ENCODE measurements at regions not wholly inside any gene's neighbourhood (a gene's known extent, or its start where the extent isn't known, plus 50 kb on each side); places are given as distances from the start of the nearest gene placed in this dataset.

DNA sequence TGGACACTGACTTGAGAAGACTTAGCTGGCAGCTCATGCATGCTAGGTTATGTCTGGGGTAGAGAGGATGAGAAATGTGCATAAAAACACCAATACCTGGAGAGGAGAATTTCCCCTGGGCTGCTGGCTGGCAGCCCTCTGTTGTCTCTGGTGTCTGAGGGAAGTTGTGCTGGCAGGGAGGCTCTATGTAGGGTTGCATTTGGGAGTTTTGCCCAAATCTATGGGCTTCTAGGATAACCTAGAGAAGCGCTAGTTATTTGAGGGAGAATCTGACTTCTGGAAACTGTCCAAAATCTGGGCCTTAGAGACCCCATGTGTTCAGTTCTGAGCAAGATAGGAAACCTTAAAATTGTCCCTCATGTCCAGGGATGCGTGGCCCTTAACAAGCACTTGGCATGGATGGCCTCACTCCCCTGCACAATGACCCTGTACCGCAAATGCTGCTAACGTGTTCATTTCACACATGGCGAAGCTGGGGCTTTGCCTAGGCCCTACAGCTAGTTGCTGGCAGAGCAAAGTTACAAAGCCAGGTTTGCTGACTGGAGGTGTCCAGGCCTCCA is 70.3 kb upstream of the ATP2B2 start:
- H3K4me3 ChIP-seq (ENCODE audit: insufficient read depth, low read depth, low read length): no peak overlapping the region
- H3K36me3 ChIP-seq (replicated peaks; ENCODE audit: control insufficient read depth, insufficient read depth, low read length): no peaks in the 10 kb centered on the region
- DNase-seq: no peak
- no peaks in the 10 kb centered on the region for H3K27me3 ChIP-seq (ENCODE audit: control insufficient read depth, insufficient read depth, low read length)

DNA sequence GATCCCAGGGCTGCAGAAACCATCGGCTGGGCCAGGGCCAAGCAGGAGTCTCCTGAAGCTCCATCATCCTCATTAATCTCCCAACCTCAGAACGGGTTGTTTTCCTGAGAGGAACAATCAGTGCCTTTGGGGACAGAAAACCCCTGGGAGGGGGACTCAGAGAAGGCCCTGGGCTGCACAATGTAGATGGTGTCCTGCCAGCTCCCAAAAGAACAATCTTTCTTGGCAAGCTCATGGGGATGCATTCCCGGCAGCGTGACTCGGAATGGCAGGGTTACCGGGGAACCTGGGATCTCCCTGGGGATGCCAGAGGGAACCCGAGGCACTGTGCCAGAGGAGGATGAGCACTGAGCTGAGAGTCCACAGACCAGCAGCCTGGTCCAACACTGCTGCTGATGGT is 72.1 kb upstream of the ATP2B2 start:
- H3K27me3 ChIP-seq (ENCODE audit: control insufficient read depth, insufficient read depth, low read length): no peaks in the 10 kb centered on the region
- no peak overlapping the region for H3K4me3 ChIP-seq (ENCODE audit: insufficient read depth, low read depth, low read length)
- no peak for DNase-seq

DNA sequence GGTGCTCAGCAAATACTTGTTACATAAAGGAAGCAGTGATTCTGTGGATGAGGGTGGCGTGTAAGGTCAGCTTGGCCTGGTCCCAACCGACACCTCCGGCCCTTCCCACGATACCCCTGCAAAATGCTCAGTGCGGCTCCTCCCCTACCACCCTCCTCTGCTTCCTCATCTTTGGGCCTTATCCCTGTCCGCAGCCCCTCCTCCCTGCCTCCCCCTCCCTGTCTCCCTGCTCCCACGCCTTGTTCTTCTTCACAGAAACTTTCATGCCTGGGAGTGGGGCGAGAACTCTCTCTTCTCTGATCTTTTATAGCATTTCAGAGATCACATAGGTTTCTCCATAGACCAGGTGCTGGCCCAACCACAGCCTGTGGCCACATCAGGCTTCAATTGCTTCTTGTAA is 75.0 kb upstream of the ATP2B2 start:
- Histone ChIP-seq H3K4me3 (ENCODE audit: insufficient read depth, low read depth, low read length) (no peak overlapping the region), H3K27me3 (ENCODE audit: control insufficient read depth, insufficient read depth, low read length) (no peaks in the 10 kb centered on the region), H3K36me3 (replicated peaks; ENCODE audit: control insufficient read depth, insufficient read depth, low read length) (no peaks in the 10 kb centered on the region)
- DNase-seq: no peak

More for the DNA sequence above, 72.1 kb upstream of the ATP2B2 start:
- H3K36me3 ChIP-seq (replicated peaks; ENCODE audit: control insufficient read depth, insufficient read depth, low read length): no peaks in the 10 kb centered on the region

DNA sequence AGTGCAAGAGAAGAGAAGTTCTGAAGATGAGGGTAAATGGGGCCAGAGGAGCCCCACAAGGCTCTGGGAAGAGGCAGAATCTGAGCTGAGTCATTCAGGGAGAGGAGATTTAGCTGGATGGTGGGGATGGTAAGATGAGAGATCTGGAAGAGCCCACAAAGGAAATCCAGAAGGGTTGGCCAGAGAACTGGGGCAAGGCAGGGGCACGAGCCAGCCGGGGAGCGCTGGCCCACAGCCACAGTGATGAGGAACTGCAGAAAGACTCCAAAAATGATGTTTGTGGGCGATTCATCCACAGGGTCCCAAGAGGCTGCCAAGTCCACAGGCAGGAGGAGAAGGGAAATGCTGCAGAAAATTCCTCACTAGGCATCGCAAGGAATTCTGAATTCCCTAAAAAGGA is 75.9 kb upstream of the ATP2B2 start:
- no peak overlapping the region for H3K4me3 ChIP-seq (ENCODE audit: insufficient read depth, low read depth, low read length)
- no peak for DNase-seq
- H3K27me3 ChIP-seq (ENCODE audit: control insufficient read depth, insufficient read depth, low read length): no peaks in the 10 kb centered on the region; the same call in 1 of the 2 replicates
- no peaks in the 10 kb centered on the region for H3K36me3 ChIP-seq (replicated peaks; ENCODE audit: control insufficient read depth, insufficient read depth, low read length)

DNA sequence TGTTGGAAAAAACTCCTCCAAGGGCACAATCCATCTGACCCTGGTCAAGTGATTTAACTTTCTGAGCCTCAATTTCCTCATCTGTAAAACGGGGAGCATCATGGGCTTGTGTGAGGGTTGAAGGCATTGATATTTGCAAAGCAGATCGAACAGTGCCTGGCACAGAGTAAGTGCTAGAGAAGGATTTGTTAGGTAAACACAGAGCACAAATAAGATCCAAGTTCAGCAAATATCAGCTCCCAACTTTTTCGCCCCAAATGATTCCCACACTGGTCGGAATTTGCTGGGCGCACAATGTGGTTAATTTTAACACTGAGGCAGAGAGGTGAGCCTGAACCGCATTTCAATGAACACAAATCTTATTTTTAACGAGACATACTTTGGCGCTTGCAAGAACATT is 76.3 kb upstream of the ATP2B2 start:
- DNase-seq: no peak
- Histone ChIP-seq H3K36me3 (replicated peaks; ENCODE audit: control insufficient read depth, insufficient read depth, low read length) (no peaks in the 10 kb centered on the region), H3K27me3 (ENCODE audit: control insufficient read depth, insufficient read depth, low read length) (no peaks in the 10 kb centered on the region; the same call in 1 of the 2 replicates), H3K4me3 (ENCODE audit: insufficient read depth, low read depth, low read length) (no peak overlapping the region)

DNA sequence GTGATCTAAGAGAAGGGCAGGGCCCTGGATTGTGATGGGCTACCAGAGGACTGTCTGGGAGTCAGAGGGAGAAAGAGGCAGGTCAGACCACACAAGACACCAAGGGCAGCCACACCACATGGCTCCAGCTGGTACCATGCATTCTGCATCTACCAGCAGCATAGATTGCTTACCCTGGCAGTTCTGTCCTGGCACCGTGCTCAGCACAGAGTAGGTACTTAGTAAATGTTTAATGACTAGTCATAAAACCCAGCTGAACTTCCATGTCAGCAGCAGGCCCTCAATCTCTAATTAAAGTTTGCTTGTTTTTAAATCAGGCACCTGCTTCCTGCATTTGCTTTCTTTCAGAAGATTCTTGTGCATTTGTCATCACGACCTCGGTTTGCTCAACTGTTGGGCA is 77.3 kb upstream of the ATP2B2 start:
- no peak for DNase-seq
- no peaks in the 10 kb centered on the region; the same call in 1 of the 2 replicates for H3K27me3 ChIP-seq (ENCODE audit: control insufficient read depth, insufficient read depth, low read length)

DNA sequence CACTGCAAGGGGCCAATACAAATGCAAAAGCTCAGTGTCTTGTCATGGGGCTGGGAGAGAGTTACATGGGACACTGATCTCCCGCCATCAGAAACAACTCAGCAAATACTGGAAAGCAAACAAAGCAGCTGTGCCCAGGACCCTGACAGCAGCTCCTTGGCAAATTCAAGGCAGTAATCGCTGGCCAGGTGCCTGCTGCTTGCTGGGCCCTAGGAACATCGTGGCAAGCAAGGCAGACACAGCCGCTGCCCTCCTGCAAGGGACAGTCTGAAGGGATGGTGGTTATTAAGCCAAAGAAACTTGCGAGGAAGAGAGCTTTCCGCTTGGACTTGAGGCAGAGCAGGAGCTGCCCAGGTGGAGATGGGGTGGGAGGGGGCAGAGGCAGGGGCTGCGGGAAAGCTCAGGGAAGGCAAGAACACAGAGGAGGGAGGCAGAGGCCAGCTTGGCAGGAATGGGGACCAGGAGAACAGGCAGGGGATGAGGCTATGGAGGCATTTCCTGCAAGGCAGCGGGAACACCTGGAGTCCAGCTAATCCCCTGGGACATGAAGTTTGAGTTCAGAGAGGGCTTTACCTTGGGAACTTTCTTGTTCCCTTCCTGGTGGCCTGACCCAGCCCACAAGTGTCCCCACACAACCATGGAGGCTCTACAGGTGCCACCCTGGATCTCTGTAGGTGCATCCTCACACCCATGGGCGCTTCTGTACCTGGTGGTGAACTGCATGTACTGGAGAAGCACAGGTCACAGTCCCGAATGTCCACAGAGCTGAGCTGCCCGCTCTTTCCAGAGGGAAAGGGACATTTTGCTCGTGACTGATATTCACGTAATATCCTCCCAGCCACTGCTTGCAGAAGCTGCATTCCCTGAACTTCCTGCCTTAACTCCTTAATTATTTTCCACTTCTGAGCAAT is 78.7 kb upstream of the ATP2B2 start:
- Histone ChIP-seq H3K27me3 (ENCODE audit: control insufficient read depth, insufficient read depth, low read length) (no peaks in the 10 kb centered on the region; the same call in 1 of the 2 replicates), H3K4me3 (ENCODE audit: insufficient read depth, low read depth, low read length) (no peak overlapping the region), H3K36me3 (replicated peaks; ENCODE audit: control insufficient read depth, insufficient read depth, low read length) (no peaks in the 10 kb centered on the region)
- DNase-seq: peak; percentile 49

More for the DNA sequence above, 77.3 kb upstream of the ATP2B2 start:
- no peaks in the 10 kb centered on the region for H3K36me3 ChIP-seq (replicated peaks; ENCODE audit: control insufficient read depth, insufficient read depth, low read length)
- no peak overlapping the region for H3K4me3 ChIP-seq (ENCODE audit: insufficient read depth, low read depth, low read length)

DNA sequence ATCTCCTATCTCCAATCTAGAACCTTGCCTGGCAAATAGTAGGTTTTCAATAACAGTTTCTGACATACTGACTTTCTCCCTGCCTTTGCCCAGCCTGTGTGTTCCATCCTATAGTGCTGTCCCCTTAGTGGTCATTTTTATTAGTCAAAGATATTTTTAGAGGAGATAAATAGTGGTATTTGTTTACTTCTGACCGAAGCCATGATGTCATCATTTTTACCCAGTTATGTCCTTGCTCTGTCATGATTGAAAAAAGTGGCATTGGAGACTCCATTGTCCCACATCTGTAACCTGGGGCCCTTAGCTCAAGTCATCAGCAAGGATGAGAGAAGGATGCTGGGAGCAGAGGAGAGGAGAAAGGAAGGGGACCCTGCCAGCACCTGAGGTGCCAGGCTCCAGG is 80.6 kb upstream of the ATP2B2 start:
- H3K36me3 ChIP-seq (replicated peaks; ENCODE audit: control insufficient read depth, insufficient read depth, low read length): no peaks in the 10 kb centered on the region
- no peaks in the 10 kb centered on the region; the same call in 1 of the 2 replicates for H3K27me3 ChIP-seq (ENCODE audit: control insufficient read depth, insufficient read depth, low read length)
- no peak overlapping the region for H3K4me3 ChIP-seq (ENCODE audit: insufficient read depth, low read depth, low read length)
- DNase-seq: no peak

DNA sequence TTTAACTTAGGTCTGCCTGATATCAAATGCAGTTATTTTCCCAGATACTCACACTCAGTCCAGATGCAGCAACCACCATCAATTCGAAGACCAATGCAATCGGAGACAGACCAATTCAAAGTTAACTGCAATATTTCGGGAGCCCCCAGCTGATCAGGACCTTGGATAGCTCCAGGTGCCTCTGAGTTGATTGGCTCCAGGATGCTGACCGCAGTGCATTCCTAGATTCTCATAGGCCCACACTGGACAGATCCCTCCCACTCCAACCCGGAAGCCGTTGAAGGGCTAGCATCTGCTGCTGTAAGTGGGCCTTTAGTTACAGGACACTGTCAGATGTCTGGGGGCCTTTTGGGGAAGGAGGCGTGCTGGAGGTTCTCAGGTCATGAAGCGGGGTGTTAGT is 89.5 kb upstream of the ATP2B2 start:
- Histone ChIP-seq H3K27me3 (ENCODE audit: control insufficient read depth, insufficient read depth, low read length) (no peaks in the 10 kb centered on the region), H3K36me3 (replicated peaks; ENCODE audit: control insufficient read depth, insufficient read depth, low read length) (no peaks in the 10 kb centered on the region), H3K4me3 (ENCODE audit: insufficient read depth, low read depth, low read length) (no peak overlapping the region)
- peak; percentile 96 for DNase-seq

DNA sequence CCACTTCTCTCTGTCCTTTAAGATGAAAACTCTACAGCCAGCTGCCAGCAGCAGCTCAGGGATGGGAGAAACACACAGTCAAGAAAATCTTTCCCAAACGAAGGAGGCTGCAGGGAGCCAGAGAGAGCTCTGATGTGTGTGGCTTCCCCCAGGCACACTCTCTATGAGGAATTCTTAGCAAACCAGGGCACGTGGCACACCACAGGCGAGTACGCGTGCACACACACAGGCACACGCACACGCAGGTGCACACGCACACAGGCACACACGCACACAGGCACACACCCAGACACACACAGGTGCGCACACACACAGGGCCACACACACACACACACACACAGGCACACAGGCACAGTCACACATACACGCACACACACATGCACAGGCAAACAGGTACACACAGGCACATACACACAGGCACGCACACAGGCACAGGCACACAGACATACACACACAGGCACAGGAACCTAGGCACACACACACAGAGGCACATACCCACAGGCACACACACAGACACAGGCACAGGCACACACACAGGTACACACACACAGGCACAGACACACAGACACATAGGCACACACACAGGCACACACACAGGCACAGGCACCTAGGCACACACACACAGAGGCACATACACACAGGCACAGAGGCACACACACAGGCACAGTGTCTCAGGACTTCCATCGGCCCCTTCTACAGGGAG is 91.5 kb upstream of the ATP2B2 start:
- H3K36me3 ChIP-seq (replicated peaks; ENCODE audit: control insufficient read depth, insufficient read depth, low read length): no peaks in the 10 kb centered on the region
- H3K27me3 ChIP-seq (ENCODE audit: control insufficient read depth, insufficient read depth, low read length): no peaks in the 10 kb centered on the region
- no peak overlapping the region for H3K4me3 ChIP-seq (ENCODE audit: insufficient read depth, low read depth, low read length)
- DNase-seq: no peak

DNA sequence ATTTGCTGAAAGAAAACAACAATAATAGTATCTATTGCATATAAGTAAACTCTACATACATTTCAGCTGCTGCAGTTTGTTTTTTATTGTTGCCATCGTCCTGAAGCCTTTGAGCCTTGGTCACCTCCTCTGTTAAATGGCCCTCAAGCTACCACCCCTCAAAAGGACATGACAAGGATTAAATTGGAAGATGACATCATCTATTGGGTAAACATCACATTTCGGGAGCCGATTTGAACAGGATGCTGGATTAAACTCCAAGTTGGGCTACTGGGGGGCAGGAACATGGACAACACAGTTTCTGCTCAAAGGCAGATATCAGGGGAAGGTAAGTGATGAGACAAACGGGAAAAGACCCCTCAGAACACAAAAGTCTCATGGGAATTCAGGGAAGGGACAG is 92.3 kb upstream of the ATP2B2 start:
- no peak overlapping the region for H3K4me3 ChIP-seq (ENCODE audit: insufficient read depth, low read depth, low read length)
- H3K36me3 ChIP-seq (replicated peaks; ENCODE audit: control insufficient read depth, insufficient read depth, low read length): no peaks in the 10 kb centered on the region
- H3K27me3 ChIP-seq (ENCODE audit: control insufficient read depth, insufficient read depth, low read length): no peaks in the 10 kb centered on the region
- no peak for DNase-seq

DNA sequence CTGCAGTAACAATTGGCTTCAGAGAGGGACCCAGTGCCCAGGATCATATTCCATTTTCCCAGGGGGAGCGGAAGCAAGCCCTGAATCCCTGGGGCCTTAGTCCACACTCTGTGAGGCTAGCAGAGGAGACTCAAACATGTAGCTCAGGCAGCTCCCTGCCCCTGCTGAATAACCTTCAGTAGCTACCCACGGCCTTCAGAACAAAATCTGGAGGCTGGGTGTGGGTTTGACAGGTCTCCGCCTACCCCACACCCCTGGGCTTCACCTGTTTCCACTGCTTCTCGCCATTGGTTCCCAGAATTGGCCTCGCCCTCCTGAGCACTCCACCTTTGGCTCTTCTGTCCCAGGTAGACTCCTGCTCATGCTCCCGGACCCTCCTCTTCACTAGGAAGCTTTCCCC is 93.6 kb upstream of the ATP2B2 start:
- DNase-seq: no peak
- no peak overlapping the region for H3K4me3 ChIP-seq (ENCODE audit: insufficient read depth, low read depth, low read length)
- H3K36me3 ChIP-seq (replicated peaks; ENCODE audit: control insufficient read depth, insufficient read depth, low read length): no peaks in the 10 kb centered on the region
- H3K27me3 ChIP-seq (ENCODE audit: control insufficient read depth, insufficient read depth, low read length): no peaks in the 10 kb centered on the region

DNA sequence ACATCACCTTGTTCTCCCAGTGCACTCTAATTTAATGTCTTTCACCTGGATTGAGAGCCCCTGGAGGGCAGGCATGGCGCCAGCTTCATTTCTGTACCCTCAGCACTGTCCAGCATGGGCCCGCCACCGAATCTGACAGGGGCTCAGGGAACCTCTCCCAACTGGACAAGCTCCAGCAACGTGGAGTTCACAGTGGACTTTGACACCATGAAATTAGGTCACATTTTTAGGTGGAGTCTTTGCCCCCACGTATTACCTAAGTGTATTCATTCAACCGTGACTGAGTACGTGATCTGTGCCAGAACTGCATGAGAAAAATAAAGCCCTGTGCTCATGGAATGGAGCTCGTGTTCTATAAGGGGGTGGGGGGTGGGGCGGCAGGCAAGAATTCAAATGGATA is 94.1 kb upstream of the ATP2B2 start:
- DNase-seq: no peak
- H3K36me3 ChIP-seq (replicated peaks; ENCODE audit: control insufficient read depth, insufficient read depth, low read length): no peaks in the 10 kb centered on the region
- H3K4me3 ChIP-seq (ENCODE audit: insufficient read depth, low read depth, low read length): no peak overlapping the region
- no peaks in the 10 kb centered on the region for H3K27me3 ChIP-seq (ENCODE audit: control insufficient read depth, insufficient read depth, low read length)

DNA sequence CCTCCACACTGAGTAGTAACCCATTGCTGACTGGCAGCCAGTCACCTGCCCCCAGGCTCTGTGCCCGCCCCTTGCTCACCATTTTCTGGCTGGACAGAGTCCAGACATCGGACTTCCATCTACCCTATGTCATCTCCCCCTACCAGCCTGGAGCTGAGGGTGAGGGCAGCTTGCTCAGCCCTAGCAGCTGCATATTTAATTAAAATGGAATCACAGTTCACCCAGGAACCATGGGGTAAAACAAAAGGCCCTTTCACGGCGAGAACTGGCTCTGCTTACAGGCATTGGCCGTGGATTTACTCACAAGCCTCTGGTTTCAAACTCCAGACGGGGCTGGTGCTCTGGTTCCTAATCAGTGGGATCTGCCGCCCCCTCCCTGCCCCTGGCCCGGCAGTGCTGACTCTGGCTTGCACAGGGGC is 94.9 kb upstream of the ATP2B2 start:
- H3K27me3 ChIP-seq (ENCODE audit: control insufficient read depth, insufficient read depth, low read length): no peaks in the 10 kb centered on the region
- no peaks in the 10 kb centered on the region for H3K36me3 ChIP-seq (replicated peaks; ENCODE audit: control insufficient read depth, insufficient read depth, low read length)
- peak; percentile 61 for DNase-seq

DNA sequence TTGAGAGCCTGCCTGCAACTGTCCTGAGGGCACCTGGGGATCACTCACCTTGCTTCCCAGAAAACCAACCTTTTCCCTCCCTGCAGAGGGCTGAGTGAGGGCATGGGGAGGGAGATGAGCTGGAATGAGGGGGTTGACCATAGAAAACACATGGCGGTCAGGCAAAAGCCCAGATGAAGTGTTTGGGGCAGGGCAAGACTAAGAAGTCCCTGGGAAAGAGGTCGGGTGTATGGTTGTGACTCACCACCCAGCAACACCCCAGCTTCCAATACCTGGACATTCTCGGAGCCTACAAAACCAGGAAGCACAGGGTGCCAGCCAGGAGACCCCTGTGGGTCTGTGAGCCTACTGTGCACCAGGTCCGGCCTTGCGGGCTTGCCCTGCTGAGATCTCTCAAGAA is 95.3 kb upstream of the ATP2B2 start:
- Histone ChIP-seq H3K27me3 (ENCODE audit: control insufficient read depth, insufficient read depth, low read length) (no peaks in the 10 kb centered on the region), H3K4me3 (ENCODE audit: insufficient read depth, low read depth, low read length) (no peak overlapping the region), H3K36me3 (replicated peaks; ENCODE audit: control insufficient read depth, insufficient read depth, low read length) (no peaks in the 10 kb centered on the region)
- no peak for DNase-seq

More for the DNA sequence above, 94.9 kb upstream of the ATP2B2 start:
- H3K4me3 ChIP-seq (ENCODE audit: insufficient read depth, low read depth, low read length): no peak overlapping the region
